NCI-H2196 (cell line): ENCODE measurements at regions not wholly inside any gene's neighbourhood (a gene's known extent, or its start where the extent isn't known, plus 50 kb on each side); places are given as distances from the start of the nearest gene placed in this dataset.
"Not testable (repeated sequence)": the region's sequence is repeated elsewhere in the genome, so short reads cannot be mapped to it uniquely, and the experiment has no call there.

ENCODE experiments used
- DNase-seq: peaks from one replicate; lab custom pipeline; 2025; ENCODE audit not compliant: unreplicated experiment; lab: John Stamatoyannopoulos, UW

DNA sequence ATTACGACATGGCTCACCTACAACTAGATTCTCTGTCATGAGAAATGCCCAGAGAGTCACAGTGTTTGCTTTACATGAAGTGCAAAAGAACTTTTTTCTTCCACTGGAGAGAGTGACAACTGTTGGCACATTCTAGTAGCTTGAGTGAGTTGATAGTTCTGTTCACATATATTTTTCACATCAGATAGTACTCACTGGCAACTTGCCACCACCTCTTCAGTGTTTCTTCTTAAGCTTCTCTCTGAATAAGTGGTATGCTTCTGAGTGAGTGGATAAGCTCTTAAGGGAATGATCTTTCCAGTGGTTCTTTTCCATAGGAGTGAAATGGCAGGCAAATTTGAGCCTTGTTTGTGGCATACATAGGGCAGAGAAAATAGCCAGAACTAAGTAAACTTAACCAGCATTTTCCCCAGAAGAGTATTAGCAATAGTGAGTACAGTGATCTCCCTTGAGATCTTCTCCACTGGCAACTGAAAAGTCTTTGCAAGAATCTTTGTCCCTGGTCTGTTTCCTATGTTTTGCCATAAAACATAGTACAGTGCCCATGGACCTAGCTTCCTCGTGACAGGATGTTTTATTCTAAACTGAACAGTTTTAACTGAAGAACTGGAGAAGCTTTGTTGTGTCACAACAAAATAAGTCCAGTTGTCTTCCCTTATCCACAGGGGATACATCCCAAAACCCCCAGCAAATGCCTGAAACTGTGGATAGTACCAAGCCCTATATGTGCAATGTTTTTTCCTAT lies 125.4 kb upstream of the CDK13 start:
- DNase-seq: no peak

DNA sequence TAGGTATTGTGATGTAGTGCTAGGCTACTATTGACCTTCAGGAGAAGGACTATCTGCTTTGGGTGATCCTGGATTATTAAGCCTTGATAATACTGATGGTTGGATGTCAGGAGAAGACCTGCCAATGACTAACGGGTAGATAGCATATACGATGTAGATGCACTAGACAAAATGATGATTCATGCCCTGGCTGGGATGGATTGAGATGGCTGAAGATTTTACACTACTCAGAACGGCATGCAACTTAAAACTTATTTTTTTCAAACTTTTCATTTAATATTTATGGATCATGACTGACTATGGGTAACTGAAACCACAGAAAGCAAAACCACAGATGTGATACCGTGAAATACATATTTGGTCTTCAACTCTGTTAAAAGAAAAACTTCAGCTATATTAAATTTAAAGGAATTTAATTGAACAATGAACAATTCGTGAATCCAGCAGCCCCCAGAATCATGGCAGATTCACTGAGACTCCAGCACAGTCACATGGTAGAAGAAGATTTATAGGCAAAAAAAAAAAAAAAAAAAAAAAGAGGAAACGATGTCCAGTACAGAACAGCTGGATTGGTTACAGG lies 124.6 kb upstream of the CDK13 start:
- no peak for DNase-seq

- DNase-seq: no peak
Measured at GRCh38 chr7:39826166-39826565, 123.9 kb upstream of the CDK13 start.

- no peak for DNase-seq
Measured at GRCh38 chr7:39827571-39827970, 122.5 kb upstream of the CDK13 start.

- no peak for DNase-seq
Measured at GRCh38 chr7:39829028-39829427, 121.0 kb upstream of the CDK13 start.

DNA sequence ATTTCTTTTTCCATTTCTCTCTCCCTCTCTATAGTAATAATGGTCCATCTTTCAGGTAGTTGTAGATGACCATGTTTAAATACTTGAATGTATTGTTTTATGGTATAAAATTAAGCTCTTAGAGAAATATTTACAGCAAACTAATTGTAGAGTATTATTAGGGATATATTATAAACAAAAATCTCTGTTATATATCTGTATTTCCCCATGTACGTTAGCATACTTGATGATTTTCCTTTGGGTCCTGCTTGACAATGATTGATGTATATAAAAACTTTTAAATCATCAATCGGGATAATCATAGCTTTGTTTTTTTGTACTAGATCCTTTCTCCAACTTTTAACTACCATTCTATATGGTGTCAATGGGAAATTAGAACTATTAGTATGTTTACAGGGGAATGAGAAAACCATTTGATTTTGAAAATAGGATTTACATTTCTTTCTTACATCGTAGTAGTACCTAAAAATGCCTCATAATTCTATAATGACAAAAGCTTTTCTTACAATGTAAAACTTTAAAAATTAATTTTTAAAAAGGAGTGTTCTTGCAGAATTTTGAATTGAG lies 117.5 kb upstream of the CDK13 start:
- no peak for DNase-seq

- peak; percentile 10 for DNase-seq
Measured at GRCh38 chr7:39833180-39833799, 116.8 kb upstream of the CDK13 start.

DNA sequence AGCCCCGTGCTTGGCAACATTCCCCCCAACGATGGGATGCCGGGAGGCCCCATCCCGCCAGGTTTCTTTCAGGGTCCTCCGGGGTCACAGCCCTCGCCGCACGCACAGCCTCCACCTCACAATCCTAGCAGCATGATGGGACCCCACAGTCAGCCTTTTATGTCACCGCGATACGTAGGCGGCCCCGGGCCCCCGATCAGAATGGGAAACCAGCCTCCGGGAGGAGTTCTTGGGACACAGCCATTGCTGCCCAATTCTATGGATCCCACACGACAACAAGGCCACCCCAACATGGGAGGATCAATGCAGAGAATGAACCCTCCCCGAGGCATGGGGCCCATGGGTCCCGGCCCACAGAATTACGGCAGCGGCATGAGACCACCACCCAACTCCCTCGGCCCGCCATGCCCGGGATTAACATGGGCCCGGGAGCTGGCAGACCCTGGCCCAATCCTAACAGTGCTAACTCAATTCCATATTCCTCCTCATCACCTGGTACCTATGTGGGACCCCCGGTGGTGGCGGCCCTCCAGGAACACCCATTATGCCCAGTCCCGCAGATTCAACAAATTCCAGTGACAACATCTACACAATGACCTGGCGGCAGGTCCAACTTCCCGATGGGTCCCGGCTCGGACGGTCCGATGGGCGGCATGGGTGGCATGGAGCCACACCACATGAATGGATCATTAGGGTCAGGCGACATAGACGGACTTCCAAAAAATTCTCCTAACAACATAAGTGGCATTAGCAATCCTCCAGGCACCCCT lies 116.0 kb upstream of the CDK13 start:
- DNase-seq: not testable (repeated sequence)

DNA sequence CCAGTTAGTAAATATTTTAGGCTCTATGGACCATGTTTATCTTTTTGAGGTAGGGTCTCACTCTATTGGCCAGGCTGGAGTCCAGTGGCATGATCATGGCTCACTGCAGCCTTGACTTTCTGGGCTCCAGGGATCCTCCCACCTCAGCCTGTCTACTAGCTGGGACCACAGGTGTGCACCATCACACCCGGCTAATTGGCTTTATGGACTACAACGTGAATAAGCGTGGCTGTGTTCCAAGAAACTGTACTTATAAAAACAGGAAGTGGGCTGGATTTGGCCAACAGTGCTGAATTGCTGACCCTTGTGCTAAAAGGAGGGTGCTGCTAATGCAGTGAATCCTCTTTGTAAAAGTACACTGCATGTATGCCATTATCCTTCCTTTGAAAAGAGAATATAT lies 111.7 kb upstream of the CDK13 start:
- DNase-seq: peak; percentile 47

DNA sequence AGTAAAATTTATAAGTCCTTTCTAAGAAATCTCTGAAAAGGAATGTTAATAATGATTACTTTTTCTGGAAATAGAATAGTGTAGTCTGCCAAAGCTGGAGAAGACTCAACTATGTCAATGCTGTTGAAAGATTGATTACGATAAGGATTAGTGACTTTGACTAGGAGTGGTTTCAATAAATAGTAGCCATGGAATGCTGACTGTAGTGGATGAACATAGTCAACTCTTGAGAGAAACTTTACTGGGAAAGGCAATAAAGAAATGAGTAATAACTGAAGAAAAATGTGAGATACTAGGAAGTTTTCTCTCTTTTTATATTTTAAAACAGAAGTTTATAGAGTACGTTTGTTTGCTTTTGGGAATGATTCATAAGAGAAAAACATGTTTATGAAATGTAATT lies 105.0 kb upstream of the CDK13 start:
- DNase-seq: no peak

- no peak for DNase-seq
Measured at GRCh38 chr7:39847227-39847626, 102.8 kb upstream of the CDK13 start.

DNA sequence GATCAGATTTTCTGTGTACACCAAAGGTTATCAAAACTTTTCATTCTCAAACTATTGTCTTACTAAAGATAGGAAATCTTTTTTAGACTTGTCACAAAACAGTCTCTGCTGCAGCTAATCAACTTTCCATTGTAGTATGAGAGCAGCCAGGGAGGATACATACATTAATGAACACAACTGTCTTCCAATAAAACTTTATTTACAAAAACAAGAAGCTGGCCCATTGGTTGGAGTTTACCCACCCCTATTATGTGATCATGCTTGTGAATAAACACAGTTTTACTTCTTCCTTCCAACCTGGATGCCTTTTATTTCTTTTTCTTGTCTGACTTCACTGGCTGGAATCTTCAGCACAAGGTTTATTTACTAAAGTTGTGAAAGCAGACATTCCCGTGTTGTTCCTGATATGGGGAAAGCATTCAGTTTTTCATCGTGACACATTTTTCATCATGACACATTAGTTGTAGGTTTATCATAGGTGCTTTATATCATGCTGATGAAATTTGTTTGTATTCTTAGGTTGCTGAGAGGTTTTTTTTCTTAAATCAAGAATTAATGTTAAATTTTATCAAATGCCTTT lies 98.5 kb upstream of the CDK13 start:
- no peak for DNase-seq

DNA sequence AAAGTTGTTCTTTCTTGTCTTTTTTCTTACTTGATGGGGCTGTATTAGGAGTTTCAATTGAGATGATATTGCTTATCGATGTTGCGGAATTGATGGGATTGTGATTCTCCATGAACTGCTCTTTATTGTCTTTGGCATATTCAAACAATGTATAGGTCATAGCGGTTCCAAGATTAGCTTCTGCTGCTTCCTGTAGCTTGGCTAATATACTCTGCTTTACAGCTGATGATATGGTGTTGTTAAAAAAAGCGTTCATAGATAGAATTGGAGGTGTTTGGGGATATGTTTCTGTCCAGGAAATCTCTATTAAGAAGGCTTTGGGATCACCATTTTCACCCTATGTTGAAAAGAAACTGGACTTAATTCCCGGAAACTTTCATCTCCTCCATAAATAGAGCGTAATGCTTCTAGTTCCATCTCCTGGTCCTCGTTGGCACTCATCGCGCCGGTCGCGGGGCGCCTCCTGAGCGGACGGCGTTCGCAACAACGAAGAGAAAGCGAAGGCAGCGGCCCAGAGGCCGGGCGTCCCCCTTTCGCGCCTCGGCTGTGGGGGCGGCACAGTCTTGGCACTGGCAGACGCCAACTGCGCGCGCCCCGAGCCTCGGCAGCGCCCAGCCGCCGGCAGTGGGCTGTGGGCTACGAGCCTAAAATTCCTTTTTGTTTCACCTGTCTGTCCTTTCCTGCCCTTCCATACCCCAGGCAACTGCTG lies 95.3 kb upstream of the CDK13 start:
- DNase-seq: not testable (repeated sequence)

- DNase-seq: no peak
Measured at GRCh38 chr7:39855325-39855674, 94.8 kb upstream of the CDK13 start.

- not testable (repeated sequence) for DNase-seq
Measured at GRCh38 chr7:39863675-39864322, 86.3 kb upstream of the CDK13 start.

- DNase-seq: not testable (repeated sequence)
Measured at GRCh38 chr7:39869888-39870522, 80.1 kb upstream of the CDK13 start.

GRCh38 chr7:39871610-39872009 lies 78.4 kb upstream of the CDK13 start:
- not testable (repeated sequence) for DNase-seq

GRCh38 chr7:39880556-39880955 lies 69.5 kb upstream of the CDK13 start:
- no peak for DNase-seq

DNA sequence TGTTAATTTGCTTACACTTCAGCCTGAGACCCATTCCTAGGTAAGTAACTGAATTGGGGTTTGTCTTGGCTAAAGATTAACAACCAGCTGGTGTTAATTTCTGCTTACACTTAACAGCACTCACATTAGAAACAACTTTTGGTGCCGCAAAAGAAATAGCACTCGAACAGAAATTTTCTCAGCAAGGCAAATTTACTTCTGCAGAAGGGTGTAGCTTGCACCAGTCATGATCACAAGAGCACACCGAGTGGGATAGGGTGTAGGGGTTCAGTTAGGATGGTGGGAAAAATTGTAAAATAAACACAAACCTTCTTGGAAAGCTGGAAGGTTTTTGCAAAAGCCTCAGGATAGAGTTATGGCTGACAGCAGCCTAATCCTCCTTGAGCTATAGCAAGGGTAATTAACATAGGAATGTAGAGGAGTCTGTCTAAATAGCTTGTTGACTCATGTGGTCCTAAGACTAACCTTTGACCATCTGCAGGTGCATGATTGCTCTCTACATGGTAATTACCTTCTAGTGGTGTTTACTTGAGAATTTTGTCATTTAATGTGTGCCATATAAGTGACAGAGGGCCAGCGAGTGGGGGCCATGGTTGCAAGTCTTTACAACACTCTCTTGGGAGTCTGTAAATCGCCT lies 67.8 kb upstream of the CDK13 start:
- DNase-seq: no peak
